ENCODE measurements at regions not wholly inside any gene's neighbourhood (a gene's known extent, or its start where the extent isn't known, plus 50 kb on each side); places are given as distances from the start of the nearest gene placed in this dataset.

DNA sequence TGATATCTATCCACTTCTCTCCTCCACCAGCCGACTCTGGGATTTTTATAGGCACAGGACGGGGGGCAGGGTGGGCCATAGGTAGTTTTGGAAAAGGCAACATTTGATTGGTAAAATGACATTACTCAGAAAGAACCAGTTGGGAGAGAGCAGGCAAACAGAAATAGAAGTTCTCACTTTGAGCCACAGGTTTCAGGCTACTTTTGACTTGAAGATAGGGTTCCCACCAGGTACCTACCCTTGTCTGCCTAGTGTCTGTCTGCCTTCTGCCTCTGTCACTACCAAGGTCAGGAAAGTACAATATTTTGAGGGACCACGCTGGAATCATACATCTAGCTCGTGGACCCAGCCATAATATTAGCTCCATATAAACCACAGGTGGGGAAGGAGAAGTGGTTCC, 412.9 kb upstream of the GRM7 start:
- Histone ChIP-seq H2AFZ (ENCODE audit: low read depth, low read length) (no peak overlapping the region), H3K4me2 (ENCODE audit: insufficient read depth, low read length) (no peak overlapping the region), H4K20me1 (ENCODE audit: insufficient read depth, low read length) (no peaks in the 10 kb centered on the region), H3K27ac (ENCODE audit: low read length) (no peak overlapping the region), H3K9ac (ENCODE audit: low read depth, low read length) (no peak overlapping the region), H3K79me2 (ENCODE audit: insufficient read depth, low read length) (no peaks in the 10 kb centered on the region), H3K4me1 (ENCODE audit: insufficient read depth, low read length) (no peaks in the 10 kb centered on the region), H3K9me3 (ENCODE audit: insufficient read depth, low read length, severe bottlenecking) (no peaks in the 10 kb centered on the region), H3K27me3 (ENCODE audit: insufficient read depth, low read length, poor library complexity) (no peaks in the 10 kb centered on the region), H3K4me3 (ENCODE audit: low read depth in 1 of 2, low read length in 2 of 2) (no peak overlapping the region), H3K36me3 (ENCODE audit: insufficient read depth, low read length) (no peaks in the 10 kb centered on the region)
- ATAC-seq (ENCODE audit: insufficient read depth, low read depth) (no peak), DNase-seq (no peak)
- TF ChIP-seq, protein P1, sequence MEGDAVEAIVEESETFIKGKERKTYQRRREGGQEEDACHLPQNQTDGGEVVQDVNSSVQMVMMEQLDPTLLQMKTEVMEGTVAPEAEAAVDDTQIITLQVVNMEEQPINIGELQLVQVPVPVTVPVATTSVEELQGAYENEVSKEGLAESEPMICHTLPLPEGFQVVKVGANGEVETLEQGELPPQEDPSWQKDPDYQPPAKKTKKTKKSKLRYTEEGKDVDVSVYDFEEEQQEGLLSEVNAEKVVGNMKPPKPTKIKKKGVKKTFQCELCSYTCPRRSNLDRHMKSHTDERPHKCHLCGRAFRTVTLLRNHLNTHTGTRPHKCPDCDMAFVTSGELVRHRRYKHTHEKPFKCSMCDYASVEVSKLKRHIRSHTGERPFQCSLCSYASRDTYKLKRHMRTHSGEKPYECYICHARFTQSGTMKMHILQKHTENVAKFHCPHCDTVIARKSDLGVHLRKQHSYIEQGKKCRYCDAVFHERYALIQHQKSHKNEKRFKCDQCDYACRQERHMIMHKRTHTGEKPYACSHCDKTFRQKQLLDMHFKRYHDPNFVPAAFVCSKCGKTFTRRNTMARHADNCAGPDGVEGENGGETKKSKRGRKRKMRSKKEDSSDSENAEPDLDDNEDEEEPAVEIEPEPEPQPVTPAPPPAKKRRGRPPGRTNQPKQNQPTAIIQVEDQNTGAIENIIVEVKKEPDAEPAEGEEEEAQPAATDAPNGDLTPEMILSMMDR (IDR thresholded peaks at IDR 0.05; ENCODE audit: borderline replicate concordance, extremely low read depth, low read length, poor library complexity, severe bottlenecking), result no peak
- TF ChIP-seq EZH2 (IDR thresholded peaks at IDR 0.05; ENCODE audit: borderline replicate concordance, low read depth, low read length, severe bottlenecking), result no peak

DNA sequence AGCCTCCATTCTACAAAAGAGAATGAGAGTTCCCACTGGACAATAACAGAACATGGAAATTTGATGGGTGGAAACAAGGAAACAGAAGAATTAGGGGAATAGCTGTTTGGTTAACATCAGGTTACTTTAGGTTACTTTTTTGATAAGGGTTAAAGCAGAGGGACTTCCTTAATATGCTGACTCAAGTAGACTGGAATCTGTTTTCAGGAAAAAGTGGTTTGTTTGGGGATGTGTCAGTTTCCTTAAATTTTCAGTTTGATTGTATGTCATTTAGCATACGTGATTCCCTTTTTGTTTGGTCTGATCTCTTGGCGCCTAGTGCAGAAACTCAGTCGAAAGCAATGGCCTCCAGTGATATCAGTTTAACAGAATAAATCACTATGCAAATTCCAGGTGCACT, 411.8 kb upstream of the GRM7 start:
- Histone ChIP-seq H3K4me1 (ENCODE audit: insufficient read depth, low read length) (no peaks in the 10 kb centered on the region), H3K27ac (ENCODE audit: low read length) (no peak overlapping the region), H3K9me3 (ENCODE audit: insufficient read depth, low read length, severe bottlenecking) (no peaks in the 10 kb centered on the region), H3K9ac (ENCODE audit: low read depth, low read length) (no peak overlapping the region), H4K20me1 (ENCODE audit: insufficient read depth, low read length) (no peaks in the 10 kb centered on the region), H3K36me3 (ENCODE audit: insufficient read depth, low read length) (no peaks in the 10 kb centered on the region), H3K4me2 (ENCODE audit: insufficient read depth, low read length) (no peak overlapping the region), H3K79me2 (ENCODE audit: insufficient read depth, low read length) (no peaks in the 10 kb centered on the region), H3K4me3 (ENCODE audit: low read depth in 1 of 2, low read length in 2 of 2) (no peak overlapping the region), H3K27me3 (ENCODE audit: insufficient read depth, low read length, poor library complexity) (no peaks in the 10 kb centered on the region), H2AFZ (ENCODE audit: low read depth, low read length) (no peak overlapping the region)
- ATAC-seq (ENCODE audit: insufficient read depth, low read depth) (no peak), DNase-seq (no peak)
- no peak for TF ChIP-seq EZH2 (IDR thresholded peaks at IDR 0.05; ENCODE audit: borderline replicate concordance, low read depth, low read length, severe bottlenecking)
- TF ChIP-seq, protein P1 (IDR thresholded peaks at IDR 0.05; ENCODE audit: borderline replicate concordance, extremely low read depth, low read length, poor library complexity, severe bottlenecking), result no peak

DNA sequence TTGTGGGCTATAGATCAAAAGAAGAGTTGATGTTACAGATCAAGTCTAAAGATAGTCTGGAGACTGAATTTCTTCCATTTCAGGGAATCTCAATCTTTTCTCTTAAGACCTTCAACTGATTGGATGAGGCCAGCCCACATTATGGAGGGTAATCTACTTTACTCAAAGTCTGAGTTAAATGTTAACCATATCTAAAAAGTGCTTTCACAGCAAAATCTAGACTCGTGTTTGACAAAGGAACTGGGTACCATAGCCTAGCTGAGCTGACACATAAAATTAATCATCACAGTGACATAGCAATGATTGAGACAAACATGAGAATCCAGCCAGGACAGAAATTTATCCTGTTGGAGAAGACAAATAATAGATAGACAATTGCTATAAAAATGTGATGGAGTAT, 407.9 kb upstream of the GRM7 start:
- ATAC-seq (ENCODE audit: insufficient read depth, low read depth) (no peak), DNase-seq (no peak)
- TF ChIP-seq, protein P1 (IDR thresholded peaks at IDR 0.05; ENCODE audit: borderline replicate concordance, extremely low read depth, low read length, poor library complexity, severe bottlenecking), result no peak
- no peak for TF ChIP-seq EZH2 (IDR thresholded peaks at IDR 0.05; ENCODE audit: borderline replicate concordance, low read depth, low read length, severe bottlenecking)
- H3K4me1 ChIP-seq (ENCODE audit: insufficient read depth, low read length), result no peaks in the 10 kb centered on the region
- H3K4me2 ChIP-seq (ENCODE audit: insufficient read depth, low read length), result no peak overlapping the region
- H3K36me3 ChIP-seq (ENCODE audit: insufficient read depth, low read length), result no peaks in the 10 kb centered on the region
- no peak overlapping the region for H3K9ac ChIP-seq (ENCODE audit: low read depth, low read length)
- H3K4me3 ChIP-seq (ENCODE audit: low read depth in 1 of 2, low read length in 2 of 2), result no peak overlapping the region
- no peaks in the 10 kb centered on the region for H3K27me3 ChIP-seq (ENCODE audit: insufficient read depth, low read length, poor library complexity)
- H3K9me3 ChIP-seq (ENCODE audit: insufficient read depth, low read length, severe bottlenecking), result no peaks in the 10 kb centered on the region
- no peak overlapping the region for H3K27ac ChIP-seq (ENCODE audit: low read length)
- H2AFZ ChIP-seq (ENCODE audit: low read depth, low read length), result no peak overlapping the region
- no peaks in the 10 kb centered on the region for H3K79me2 ChIP-seq (ENCODE audit: insufficient read depth, low read length)
- no peaks in the 10 kb centered on the region for H4K20me1 ChIP-seq (ENCODE audit: insufficient read depth, low read length)

DNA sequence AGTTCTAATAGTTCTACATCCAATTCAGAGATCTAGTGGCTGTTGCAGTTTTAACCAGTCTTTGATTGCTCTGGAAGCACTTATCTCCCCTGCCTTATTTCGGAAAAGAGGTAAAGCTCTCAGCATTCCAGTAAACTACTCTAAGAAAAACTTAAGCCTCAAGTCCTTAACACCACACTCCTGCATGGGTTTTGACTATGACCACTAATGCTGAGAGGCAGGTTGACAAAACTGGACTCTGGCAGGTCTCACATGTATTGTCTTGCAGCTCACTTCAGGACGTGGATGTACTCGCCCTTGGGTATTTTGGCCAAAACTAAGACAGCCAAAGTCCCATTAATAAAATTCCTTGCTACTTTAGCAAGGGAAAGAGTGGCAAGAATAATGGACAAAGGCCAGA, 405.9 kb upstream of the GRM7 start:
- H3K4me1 ChIP-seq (ENCODE audit: insufficient read depth, low read length), result no peaks in the 10 kb centered on the region
- TF ChIP-seq EZH2 (IDR thresholded peaks at IDR 0.05; ENCODE audit: borderline replicate concordance, low read depth, low read length, severe bottlenecking), result no peak
- TF ChIP-seq, protein P1 (IDR thresholded peaks at IDR 0.05; ENCODE audit: borderline replicate concordance, extremely low read depth, low read length, poor library complexity, severe bottlenecking), result no peak
- H3K79me2 ChIP-seq (ENCODE audit: insufficient read depth, low read length), result no peaks in the 10 kb centered on the region
- no peak overlapping the region for H3K4me2 ChIP-seq (ENCODE audit: insufficient read depth, low read length)
- H3K36me3 ChIP-seq (ENCODE audit: insufficient read depth, low read length), result no peaks in the 10 kb centered on the region
- H3K9me3 ChIP-seq (ENCODE audit: insufficient read depth, low read length, severe bottlenecking), result no peaks in the 10 kb centered on the region
- H3K27ac ChIP-seq (ENCODE audit: low read length), result no peak overlapping the region
- no peaks in the 10 kb centered on the region for H4K20me1 ChIP-seq (ENCODE audit: insufficient read depth, low read length)
- no peak overlapping the region for H3K9ac ChIP-seq (ENCODE audit: low read depth, low read length)
- no peaks in the 10 kb centered on the region for H3K27me3 ChIP-seq (ENCODE audit: insufficient read depth, low read length, poor library complexity)
- no peak for DNase-seq
- H3K4me3 ChIP-seq (ENCODE audit: low read depth in 1 of 2, low read length in 2 of 2), result no peak overlapping the region
- ATAC-seq (ENCODE audit: insufficient read depth, low read depth), result no peak
- no peak overlapping the region for H2AFZ ChIP-seq (ENCODE audit: low read depth, low read length)

Data from DND-41 (cell line).